GM23338 (cell line): ENCODE measurements at regions not wholly inside any gene's neighbourhood (a gene's known extent, or its start where the extent isn't known, plus 50 kb on each side); places are given as distances from the start of the nearest gene placed in this dataset.

Experiments
- ATAC-seq: fragments of 200-7000 bp; cut with Tn5 transposase; 3 replicates; pipeline ENCODE4 v1.9.1; 2020
- DNase-seq: peaks from one replicate; pipeline ENCODE4 v3.0.0-alpha.2; 2015; ENCODE audit warnings: low spot score
- H2AFZ ChIP-seq: fragments of 200-600 bp; sonication (generic); 2 replicates; pipeline ENCODE4 v1.8.0; 2016; ENCODE audit warnings: antibody characterized with exemption, mild to moderate bottlenecking, moderate library complexity
- H3F3A ChIP-seq: fragments of 200-600 bp; sonication (generic); replicated peaks from 2 replicates; pipeline ENCODE4 v1.8.0; 2017; ENCODE audit warnings: antibody characterized with exemption, mixed run types, low read depth
- H3K27ac ChIP-seq: fragments of 200-600 bp; sonication (generic); 2 replicates; pipeline ENCODE4 v1.6.1; 2016; ENCODE audit warnings: low read depth
- H3K27me3 ChIP-seq: fragments of 200-600 bp; sonication (generic); 2 replicates; pipeline ENCODE4 v1.8.0; 2016; ENCODE audit warnings: mild to moderate bottlenecking, mixed run types, moderate library complexity; ENCODE audit not compliant: insufficient read depth
- H3K36me3 ChIP-seq: fragments of 200-600 bp; sonication (generic); 2 replicates; pipeline ENCODE4 v1.8.0; 2016; ENCODE audit warnings: mild to moderate bottlenecking; ENCODE audit not compliant: insufficient read depth
- H3K4me1 ChIP-seq: fragments of 200-600 bp; sonication (generic); 2 replicates; pipeline ENCODE4 v1.8.0; 2016; ENCODE audit warnings: mild to moderate bottlenecking, moderate library complexity; ENCODE audit not compliant: insufficient read depth
- H3K4me2 ChIP-seq: fragments of 200-600 bp; sonication (generic); 2 replicates; pipeline ENCODE4 v1.7.1; 2017; ENCODE audit warnings: mixed run types
- H3K4me3 ChIP-seq: fragments of 200-600 bp; sonication (generic); 2 replicates; pipeline ENCODE4 v1.6.1; 2016; ENCODE audit warnings: mixed run types
- H3K79me2 ChIP-seq: fragments of 200-600 bp; sonication (generic); replicated peaks from 2 replicates; pipeline ENCODE4 v1.8.0; 2017; ENCODE audit warnings: mild to moderate bottlenecking; ENCODE audit not compliant: insufficient read depth
- H3K9me2 ChIP-seq: fragments of 200-600 bp; sonication (generic); 2 replicates; pipeline ENCODE4 v1.8.0; 2017; ENCODE audit not compliant: insufficient read depth
- H4K20me1 ChIP-seq: fragments of 200-600 bp; sonication (generic); replicated peaks from 2 replicates; pipeline ENCODE4 v1.8.0; 2017; ENCODE audit warnings: mild to moderate bottlenecking; ENCODE audit not compliant: insufficient read depth
- H3K27ac Mint-ChIP-seq: 2 replicates; pipeline ENCODE4 v1.8.0; 2020; ENCODE audit warnings: inconsistent platforms, mild to moderate bottlenecking, moderate library complexity, mixed read lengths
- H3K27me3 Mint-ChIP-seq: 3 replicates; pipeline ENCODE4 v1.8.0; 2022; ENCODE audit warnings: low read depth, mild to moderate bottlenecking, moderate library complexity, mixed read lengths, inconsistent platforms; ENCODE audit not compliant: insufficient read depth, poor library complexity
- H3K36me3 Mint-ChIP-seq: 3 replicates; pipeline ENCODE4 v1.8.0; 2021; ENCODE audit warnings: low read depth, mild to moderate bottlenecking, inconsistent platforms, moderate library complexity, mixed read lengths
- H3K4me1 Mint-ChIP-seq: 3 replicates; pipeline ENCODE4 v1.8.0; 2020; ENCODE audit warnings: mild to moderate bottlenecking, inconsistent platforms, mixed read lengths
- H3K4me3 Mint-ChIP-seq: 3 replicates; pipeline ENCODE4 v1.8.0; 2021; ENCODE audit warnings: moderate library complexity, mild to moderate bottlenecking, inconsistent platforms, mixed read lengths
- H3K9me3 Mint-ChIP-seq: 3 replicates; pipeline ENCODE4 v1.8.0; 2020; ENCODE audit warnings: moderate library complexity, mild to moderate bottlenecking, inconsistent platforms, mixed read lengths
- EZH2phosphoT487 ChIP-seq: fragments of 200-600 bp; sonication (generic); IDR thresholded peaks from one replicate; pipeline ENCODE4 v1.8.1; 2018; ENCODE audit warnings: antibody characterized with exemption; ENCODE audit not compliant: unreplicated experiment
- JUNB ChIP-seq: IDR thresholded peaks from one replicate; pipeline ENCODE4 v1.6.1; 2016; ENCODE audit warnings: antibody characterized with exemption; ENCODE audit not compliant: unreplicated experiment
- NANOG ChIP-seq: IDR thresholded peaks from 2 replicates; pipeline ENCODE4 v1.6.1; 2016; ENCODE audit warnings: antibody characterized with exemption, borderline replicate concordance
- STAT1 ChIP-seq: IDR thresholded peaks from one replicate; pipeline ENCODE4 v1.6.1; 2016; ENCODE audit warnings: antibody characterized with exemption; ENCODE audit not compliant: unreplicated experiment
- ZNF462 ChIP-seq: fragments of 250-450 bp; sonication (Bioruptor Pico); IDR thresholded peaks from 2 replicates; pipeline ENCODE4 v1.5.0; 2020; ENCODE audit warnings: mild to moderate bottlenecking, moderate library complexity
- TF ChIP-seq, protein P1 (sequence below), 2 experiments: fragments of 200-600 bp in 1 of 2; sonication (generic) in 1 of 2; conservative IDR thresholded peaks; 2 replicates each; pipeline versions ENCODE4 v1.5.1 to v1.6.1; 2016 to 2017; ENCODE audit warnings: antibody characterized with exemption in 2 of 2, low read depth in 2 of 2, mild to moderate bottlenecking in 2 of 2, moderate library complexity in 1 of 2
- TF ChIP-seq, protein P2 (sequence below): IDR thresholded peaks from one replicate; pipeline ENCODE4 v1.6.1; 2018; ENCODE audit warnings: antibody characterized with exemption; ENCODE audit not compliant: unreplicated experiment

DNA sequence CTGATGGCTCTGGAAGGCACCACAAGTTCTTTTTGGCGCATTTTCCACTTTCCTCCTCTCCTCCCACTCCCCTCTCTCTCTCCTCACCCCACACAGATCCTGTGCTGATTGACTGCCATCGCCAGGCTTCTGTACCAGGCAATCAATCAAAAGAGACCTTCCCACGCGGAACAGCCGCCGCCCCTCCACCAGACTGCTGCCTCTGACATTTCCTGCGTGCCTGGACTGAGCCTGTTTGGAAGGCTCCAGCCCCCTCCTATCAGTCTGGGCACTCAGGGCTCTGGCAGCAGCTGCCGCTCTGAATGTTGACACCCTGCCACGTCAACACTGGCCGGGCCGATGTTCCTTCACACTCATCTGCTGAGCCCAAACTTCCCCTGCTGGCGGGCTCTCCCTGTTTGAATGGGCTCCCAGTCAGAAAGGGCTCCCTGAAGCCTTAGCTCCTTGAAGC, 467.7 kb downstream of the EPHA4 start:
- TF ChIP-seq JUNB = no peak
- no peak for TF ChIP-seq ZNF462 (CRISPR knock-in tag)
- no peak for TF ChIP-seq NANOG
- TF ChIP-seq, protein P1, sequence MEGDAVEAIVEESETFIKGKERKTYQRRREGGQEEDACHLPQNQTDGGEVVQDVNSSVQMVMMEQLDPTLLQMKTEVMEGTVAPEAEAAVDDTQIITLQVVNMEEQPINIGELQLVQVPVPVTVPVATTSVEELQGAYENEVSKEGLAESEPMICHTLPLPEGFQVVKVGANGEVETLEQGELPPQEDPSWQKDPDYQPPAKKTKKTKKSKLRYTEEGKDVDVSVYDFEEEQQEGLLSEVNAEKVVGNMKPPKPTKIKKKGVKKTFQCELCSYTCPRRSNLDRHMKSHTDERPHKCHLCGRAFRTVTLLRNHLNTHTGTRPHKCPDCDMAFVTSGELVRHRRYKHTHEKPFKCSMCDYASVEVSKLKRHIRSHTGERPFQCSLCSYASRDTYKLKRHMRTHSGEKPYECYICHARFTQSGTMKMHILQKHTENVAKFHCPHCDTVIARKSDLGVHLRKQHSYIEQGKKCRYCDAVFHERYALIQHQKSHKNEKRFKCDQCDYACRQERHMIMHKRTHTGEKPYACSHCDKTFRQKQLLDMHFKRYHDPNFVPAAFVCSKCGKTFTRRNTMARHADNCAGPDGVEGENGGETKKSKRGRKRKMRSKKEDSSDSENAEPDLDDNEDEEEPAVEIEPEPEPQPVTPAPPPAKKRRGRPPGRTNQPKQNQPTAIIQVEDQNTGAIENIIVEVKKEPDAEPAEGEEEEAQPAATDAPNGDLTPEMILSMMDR (conservative IDR thresholded peaks at IDR 0.05; ENCODE audit: low read depth in 2 of 2) = no peak
- TF ChIP-seq, protein P2, sequence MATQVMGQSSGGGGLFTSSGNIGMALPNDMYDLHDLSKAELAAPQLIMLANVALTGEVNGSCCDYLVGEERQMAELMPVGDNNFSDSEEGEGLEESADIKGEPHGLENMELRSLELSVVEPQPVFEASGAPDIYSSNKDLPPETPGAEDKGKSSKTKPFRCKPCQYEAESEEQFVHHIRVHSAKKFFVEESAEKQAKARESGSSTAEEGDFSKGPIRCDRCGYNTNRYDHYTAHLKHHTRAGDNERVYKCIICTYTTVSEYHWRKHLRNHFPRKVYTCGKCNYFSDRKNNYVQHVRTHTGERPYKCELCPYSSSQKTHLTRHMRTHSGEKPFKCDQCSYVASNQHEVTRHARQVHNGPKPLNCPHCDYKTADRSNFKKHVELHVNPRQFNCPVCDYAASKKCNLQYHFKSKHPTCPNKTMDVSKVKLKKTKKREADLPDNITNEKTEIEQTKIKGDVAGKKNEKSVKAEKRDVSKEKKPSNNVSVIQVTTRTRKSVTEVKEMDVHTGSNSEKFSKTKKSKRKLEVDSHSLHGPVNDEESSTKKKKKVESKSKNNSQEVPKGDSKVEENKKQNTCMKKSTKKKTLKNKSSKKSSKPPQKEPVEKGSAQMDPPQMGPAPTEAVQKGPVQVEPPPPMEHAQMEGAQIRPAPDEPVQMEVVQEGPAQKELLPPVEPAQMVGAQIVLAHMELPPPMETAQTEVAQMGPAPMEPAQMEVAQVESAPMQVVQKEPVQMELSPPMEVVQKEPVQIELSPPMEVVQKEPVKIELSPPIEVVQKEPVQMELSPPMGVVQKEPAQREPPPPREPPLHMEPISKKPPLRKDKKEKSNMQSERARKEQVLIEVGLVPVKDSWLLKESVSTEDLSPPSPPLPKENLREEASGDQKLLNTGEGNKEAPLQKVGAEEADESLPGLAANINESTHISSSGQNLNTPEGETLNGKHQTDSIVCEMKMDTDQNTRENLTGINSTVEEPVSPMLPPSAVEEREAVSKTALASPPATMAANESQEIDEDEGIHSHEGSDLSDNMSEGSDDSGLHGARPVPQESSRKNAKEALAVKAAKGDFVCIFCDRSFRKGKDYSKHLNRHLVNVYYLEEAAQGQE = no peak
- no peak for TF ChIP-seq EZH2phosphoT487
- TF ChIP-seq STAT1 = no peak
- peak; percentile 41 for DNase-seq
- H3K9me2 ChIP-seq = no peaks in the 10 kb centered on the region
- H2AFZ ChIP-seq = peak overlapping the region; percentile 97
- H3K4me2 ChIP-seq = no peak overlapping the region
- no peaks in the 10 kb centered on the region for H3F3A ChIP-seq
- no peaks in the 10 kb centered on the region for H3K9me3 Mint-ChIP-seq
- H3K4me1 Mint-ChIP-seq = peaks cover 14% of the 10 kb centered on the region
- H3K27me3 ChIP-seq = no peaks in the 10 kb centered on the region
- no peak overlapping the region for H3K27ac ChIP-seq
- no peak overlapping the region for H3K4me3 Mint-ChIP-seq
- H3K79me2 ChIP-seq = no peaks in the 10 kb centered on the region
- ATAC-seq = peak; percentile 87
- H3K4me1 ChIP-seq = no peaks in the 10 kb centered on the region
- peaks cover 4% of the 10 kb centered on the region for H3K27me3 Mint-ChIP-seq
- H4K20me1 ChIP-seq = no peaks in the 10 kb centered on the region
- no peaks in the 10 kb centered on the region for H3K36me3 ChIP-seq
- H3K36me3 Mint-ChIP-seq = no peaks in the 10 kb centered on the region
- peak overlapping the region; percentile 74; the same call in 1 of the 2 replicates for H3K27ac Mint-ChIP-seq
- H3K4me3 ChIP-seq = no peak overlapping the region
